ENCODE measurements at regions not wholly inside any gene's neighbourhood (a gene's known extent, or its start where the extent isn't known, plus 50 kb on each side); places are given as distances from the start of the nearest gene placed in this dataset.
"Not testable (repeated sequence)": the region's sequence is repeated elsewhere in the genome, so short reads cannot be mapped to it uniquely, and the experiment has no call there.

GRCh38 chr3:127072971-127073783 is 90.3 kb downstream of the PLXNA1 start:
- no peak for DNase-seq

GRCh38 chr3:127073941-127074820 is 91.3 kb downstream of the PLXNA1 start:
- DNase-seq, result no peak

- DNase-seq, result peak; percentile 5
Observed at GRCh38 chr3:127074900-127075360, 92.0 kb downstream of the PLXNA1 start.

- not testable (repeated sequence) for DNase-seq
Observed at GRCh38 chr3:127076166-127076992, 93.5 kb downstream of the PLXNA1 start.

GRCh38 chr3:127077068-127077467 is 94.2 kb downstream of the PLXNA1 start:
- no peak for DNase-seq

- DNase-seq, result no peak
Observed at GRCh38 chr3:127077505-127078064, 94.7 kb downstream of the PLXNA1 start.

- DNase-seq, result no peak
Observed at GRCh38 chr3:127078626-127079025, 95.7 kb downstream of the PLXNA1 start.

GRCh38 chr3:127079211-127079610 is 96.3 kb downstream of the PLXNA1 start:
- no peak for DNase-seq

- DNase-seq, result no peak
Observed at GRCh38 chr3:127081001-127081720, 98.2 kb downstream of the PLXNA1 start.

- DNase-seq, result no peak
Observed at GRCh38 chr3:127082066-127082465, 99.2 kb downstream of the PLXNA1 start.

GRCh38 chr3:127083778-127084397 is 101.0 kb downstream of the PLXNA1 start:
- no peak for DNase-seq

- DNase-seq, result no peak
Observed at GRCh38 chr3:127084401-127084990, 101.6 kb downstream of the PLXNA1 start.

GRCh38 chr3:127085576-127085975 is 102.7 kb downstream of the PLXNA1 start:
- DNase-seq, result no peak

GRCh38 chr3:127086591-127086990 is 103.7 kb downstream of the PLXNA1 start:
- DNase-seq, result not testable (repeated sequence)

- DNase-seq, result no peak
Observed at GRCh38 chr3:127087441-127087840, 104.5 kb downstream of the PLXNA1 start.

GRCh38 chr3:127088511-127089351 is 104.2 kb upstream of the PRR23E start:
- DNase-seq, result no peak

- DNase-seq, result no peak
Observed at GRCh38 chr3:127089486-127090145, 103.3 kb upstream of the PRR23E start.

GRCh38 chr3:127090218-127091160 is 102.4 kb upstream of the PRR23E start:
- DNase-seq, result no peak

Measured in dermis blood vessel endothelial cell (primary cell).